Fibroblast of villous mesenchyme (primary cell): ENCODE measurements at regions not wholly inside any gene's neighbourhood (a gene's known extent, or its start where the extent isn't known, plus 50 kb on each side); places are given as distances from the start of the nearest gene placed in this dataset.
A peak's percentile ranks its signal among the peaks of the same experiment; 100 is the strongest.

Source experiments
- DNase-seq: peaks from one replicate; pipeline ENCODE4 v3.0.0-alpha.2; 2010; ENCODE audit warnings: low read depth
- H3K4me3 ChIP-seq: 2 replicates; pipeline ENCODE4 v1.5.1; 2011; ENCODE audit warnings: low read depth, mild to moderate bottlenecking, low read length
- TF ChIP-seq, protein P1 (sequence below): IDR thresholded peaks from 2 replicates; pipeline ENCODE4 v1.5.1; 2012; ENCODE audit warnings: low read depth, mild to moderate bottlenecking, low read length; ENCODE audit not compliant: insufficient read depth

- no peak overlapping the region for H3K4me3 ChIP-seq
- DNase-seq = no peak
- TF ChIP-seq, protein P1, sequence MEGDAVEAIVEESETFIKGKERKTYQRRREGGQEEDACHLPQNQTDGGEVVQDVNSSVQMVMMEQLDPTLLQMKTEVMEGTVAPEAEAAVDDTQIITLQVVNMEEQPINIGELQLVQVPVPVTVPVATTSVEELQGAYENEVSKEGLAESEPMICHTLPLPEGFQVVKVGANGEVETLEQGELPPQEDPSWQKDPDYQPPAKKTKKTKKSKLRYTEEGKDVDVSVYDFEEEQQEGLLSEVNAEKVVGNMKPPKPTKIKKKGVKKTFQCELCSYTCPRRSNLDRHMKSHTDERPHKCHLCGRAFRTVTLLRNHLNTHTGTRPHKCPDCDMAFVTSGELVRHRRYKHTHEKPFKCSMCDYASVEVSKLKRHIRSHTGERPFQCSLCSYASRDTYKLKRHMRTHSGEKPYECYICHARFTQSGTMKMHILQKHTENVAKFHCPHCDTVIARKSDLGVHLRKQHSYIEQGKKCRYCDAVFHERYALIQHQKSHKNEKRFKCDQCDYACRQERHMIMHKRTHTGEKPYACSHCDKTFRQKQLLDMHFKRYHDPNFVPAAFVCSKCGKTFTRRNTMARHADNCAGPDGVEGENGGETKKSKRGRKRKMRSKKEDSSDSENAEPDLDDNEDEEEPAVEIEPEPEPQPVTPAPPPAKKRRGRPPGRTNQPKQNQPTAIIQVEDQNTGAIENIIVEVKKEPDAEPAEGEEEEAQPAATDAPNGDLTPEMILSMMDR = no peak
Observed at GRCh38 chr1:147811273-147811672, 50.9 kb upstream of the GJA5 start.

DNA sequence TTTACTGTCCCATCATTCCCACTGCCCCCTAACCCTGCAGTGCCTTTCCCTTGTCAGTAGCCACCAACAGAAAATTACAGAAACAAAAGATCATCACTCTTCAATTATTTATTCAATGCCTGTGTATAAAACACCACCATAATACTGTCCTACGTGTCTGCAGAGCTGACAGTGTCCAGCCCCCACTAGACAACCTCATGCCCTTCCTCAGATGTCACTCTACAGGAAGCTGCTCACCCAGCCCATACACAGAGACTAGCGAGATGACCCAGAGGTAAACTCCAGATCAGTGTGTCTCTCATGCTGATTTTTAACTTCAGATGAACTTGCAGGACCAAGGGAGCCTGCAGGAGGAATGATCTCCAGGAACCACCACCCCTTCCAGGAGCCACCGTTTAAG lies 51.3 kb upstream of the GJA5 start:
- no peak overlapping the region for H3K4me3 ChIP-seq
- TF ChIP-seq, protein P1 = no peak
- no peak for DNase-seq

- H3K4me3 ChIP-seq = no peak overlapping the region
- TF ChIP-seq, protein P1 = no peak
- DNase-seq = no peak
Observed at GRCh38 chr1:147812799-147813198, 52.4 kb upstream of the GJA5 start.

DNA sequence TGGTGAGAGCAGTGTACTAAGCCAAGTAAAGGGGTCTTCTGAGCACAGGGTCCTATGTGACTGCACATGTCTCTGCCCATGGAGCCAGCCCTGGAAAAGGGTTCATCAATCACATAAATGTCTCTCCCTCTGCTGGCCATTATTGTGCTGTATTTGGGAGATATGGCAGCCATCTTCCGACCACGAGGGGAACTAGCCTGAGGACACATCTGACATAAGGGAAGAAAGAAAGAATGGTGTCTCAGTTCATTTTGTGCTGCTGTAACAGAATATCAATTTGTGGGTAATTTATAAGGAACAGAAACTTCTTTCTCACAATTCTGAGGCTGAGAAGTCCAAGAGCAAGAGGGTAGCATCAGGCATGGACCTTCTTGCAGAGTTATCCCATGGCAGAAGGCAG lies 55.1 kb upstream of the GJA5 start:
- no peak overlapping the region for H3K4me3 ChIP-seq
- TF ChIP-seq, protein P1 = no peak
- DNase-seq = no peak

DNA sequence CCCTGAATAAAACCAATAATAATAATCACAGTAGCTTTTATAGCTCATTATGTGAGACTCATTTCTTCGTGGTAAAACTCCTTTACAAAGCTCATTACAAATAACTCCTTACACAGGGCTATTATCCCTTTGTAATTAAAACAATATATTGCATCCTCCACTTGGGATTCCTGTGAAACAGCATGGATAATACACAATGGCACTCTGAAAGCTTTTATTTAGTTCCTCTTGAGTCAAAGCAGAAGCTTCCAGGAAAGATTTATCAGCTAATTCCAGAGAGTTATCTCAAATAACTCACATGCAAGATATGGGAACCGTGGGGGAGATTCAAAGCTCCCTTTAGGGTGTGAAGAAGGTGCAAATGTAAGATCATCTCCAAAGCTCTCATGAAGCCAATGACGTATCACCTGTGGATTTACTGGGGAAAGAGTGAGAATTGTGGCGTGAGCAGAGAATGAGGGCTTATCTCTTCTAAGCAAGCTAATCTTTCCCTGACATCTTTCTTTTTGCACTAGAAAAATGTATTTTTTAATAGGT lies 60.4 kb upstream of the GJA5 start:
- H3K4me3 ChIP-seq = no peak overlapping the region
- TF ChIP-seq, protein P1 = no peak
- DNase-seq = no peak

DNA sequence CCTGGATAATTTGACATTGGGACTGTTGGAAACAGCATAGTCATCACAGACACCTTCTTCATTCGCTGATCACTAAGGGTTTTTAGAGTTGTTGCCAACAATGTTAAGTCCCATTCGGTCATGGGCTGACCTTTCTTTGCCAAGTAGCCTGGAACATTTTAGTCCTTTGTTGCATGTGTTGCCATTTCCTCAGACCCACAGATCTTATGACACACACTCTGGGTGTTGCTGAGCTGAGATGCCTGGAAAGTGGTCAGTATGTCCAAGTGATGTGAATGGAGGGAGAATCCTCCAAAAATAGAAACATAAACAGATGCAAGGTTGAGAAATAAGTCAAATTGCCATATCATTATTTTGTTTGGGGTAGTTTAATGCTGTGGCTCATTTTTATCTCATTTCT lies 61.5 kb upstream of the GJA5 start:
- peak; percentile 53 for DNase-seq
- TF ChIP-seq, protein P1 = no peak
- H3K4me3 ChIP-seq = no peak overlapping the region

- DNase-seq = peak; percentile 28
- TF ChIP-seq, protein P1 = no peak
- no peak overlapping the region for H3K4me3 ChIP-seq
Observed at GRCh38 chr1:147822292-147822691, 61.9 kb upstream of the GJA5 start.
